CD4-positive, CD25-positive, alpha-beta regulatory T cell (primary cell): ENCODE measurements at regions not wholly inside any gene's neighbourhood (a gene's known extent, or its start where the extent isn't known, plus 50 kb on each side); places are given as distances from the start of the nearest gene placed in this dataset.
"Not testable (repeated sequence)": the region's sequence is repeated elsewhere in the genome, so short reads cannot be mapped to it uniquely, and the experiment has no call there.

Experiments used
- ATAC-seq, 2 donors: fragments of 150-1000 bp; cut with Tn5 transposase; one replicate each; pipeline ENCODE4 v1.10.0; 2021; ENCODE audit warnings: low read depth in 2 of 2, moderate number of reproducible peaks in 2 of 2, moderate library complexity in 1 of 2
- DNase-seq, 3 donors: peaks; one replicate each; pipeline versions ENCODE4 v3.0.0 to v3.0.0-alpha.2; 2012 to 2022; ENCODE audit warnings: mixed read lengths in 1 of 3
- H3K27ac ChIP-seq: one replicate; pipeline ENCODE4 v1.7.0; 2013; ENCODE audit warnings: mild to moderate bottlenecking, low read length; ENCODE audit not compliant: insufficient read depth, poor library complexity, severe bottlenecking
- H3K27me3 ChIP-seq: one replicate; pipeline ENCODE4 v1.7.0; 2013; ENCODE audit warnings: low read length; ENCODE audit not compliant: control insufficient read depth, insufficient read depth
- H3K36me3 ChIP-seq: one replicate; pipeline ENCODE4 v1.7.0; 2013; ENCODE audit warnings: mild to moderate bottlenecking, low read length, moderate library complexity; ENCODE audit not compliant: control insufficient read depth, insufficient read depth
- H3K4me1 ChIP-seq: 2 replicates; pipeline ENCODE4 v1.7.0; 2013; ENCODE audit warnings: mild to moderate bottlenecking, low read length; ENCODE audit not compliant: insufficient read depth, control insufficient read depth, poor library complexity, severe bottlenecking
- H3K4me3 ChIP-seq: one replicate; pipeline ENCODE4 v1.7.0; 2013; ENCODE audit warnings: low read depth, mild to moderate bottlenecking, low read length, moderate library complexity
- H3K9me3 ChIP-seq, 2 experiments: 1 replicate in 1 of 2; 2 replicates in 1 of 2; pipeline ENCODE4 v1.7.0; 2013; ENCODE audit warnings: low read length in 2 of 2, mild to moderate bottlenecking in 1 of 2, moderate library complexity in 1 of 2; ENCODE audit not compliant: control insufficient read depth in 2 of 2
- H3K27ac Mint-ChIP-seq, 3 donors: one replicate each; pipeline ENCODE4 v1.8.0; 2020 to 2022; ENCODE audit warnings: mild to moderate bottlenecking in 3 of 3, mixed read lengths in 3 of 3, moderate library complexity in 2 of 3
- H3K27me3 Mint-ChIP-seq: one replicate; pipeline ENCODE4 v1.8.0; 2022; ENCODE audit warnings: mild to moderate bottlenecking, mixed read lengths
- H3K36me3 Mint-ChIP-seq: one replicate; pipeline ENCODE4 v1.8.0; 2020; ENCODE audit warnings: mixed read lengths
- H3K4me1 Mint-ChIP-seq, 4 donors: one replicate each; pipeline ENCODE4 v1.8.0; 2020 to 2022; ENCODE audit warnings: mixed read lengths in 4 of 4, mild to moderate bottlenecking in 1 of 4
- H3K4me3 Mint-ChIP-seq, 4 donors: one replicate each; pipeline ENCODE4 v1.8.0; 2020 to 2022; ENCODE audit warnings: mild to moderate bottlenecking in 4 of 4, mixed read lengths in 4 of 4, moderate library complexity in 3 of 4
- H3K9me3 Mint-ChIP-seq, 7 donors: one replicate each; pipeline ENCODE4 v1.8.0; 2020 to 2022; ENCODE audit warnings: mixed read lengths in 7 of 7, mild to moderate bottlenecking in 3 of 7, moderate library complexity in 2 of 7

DNA sequence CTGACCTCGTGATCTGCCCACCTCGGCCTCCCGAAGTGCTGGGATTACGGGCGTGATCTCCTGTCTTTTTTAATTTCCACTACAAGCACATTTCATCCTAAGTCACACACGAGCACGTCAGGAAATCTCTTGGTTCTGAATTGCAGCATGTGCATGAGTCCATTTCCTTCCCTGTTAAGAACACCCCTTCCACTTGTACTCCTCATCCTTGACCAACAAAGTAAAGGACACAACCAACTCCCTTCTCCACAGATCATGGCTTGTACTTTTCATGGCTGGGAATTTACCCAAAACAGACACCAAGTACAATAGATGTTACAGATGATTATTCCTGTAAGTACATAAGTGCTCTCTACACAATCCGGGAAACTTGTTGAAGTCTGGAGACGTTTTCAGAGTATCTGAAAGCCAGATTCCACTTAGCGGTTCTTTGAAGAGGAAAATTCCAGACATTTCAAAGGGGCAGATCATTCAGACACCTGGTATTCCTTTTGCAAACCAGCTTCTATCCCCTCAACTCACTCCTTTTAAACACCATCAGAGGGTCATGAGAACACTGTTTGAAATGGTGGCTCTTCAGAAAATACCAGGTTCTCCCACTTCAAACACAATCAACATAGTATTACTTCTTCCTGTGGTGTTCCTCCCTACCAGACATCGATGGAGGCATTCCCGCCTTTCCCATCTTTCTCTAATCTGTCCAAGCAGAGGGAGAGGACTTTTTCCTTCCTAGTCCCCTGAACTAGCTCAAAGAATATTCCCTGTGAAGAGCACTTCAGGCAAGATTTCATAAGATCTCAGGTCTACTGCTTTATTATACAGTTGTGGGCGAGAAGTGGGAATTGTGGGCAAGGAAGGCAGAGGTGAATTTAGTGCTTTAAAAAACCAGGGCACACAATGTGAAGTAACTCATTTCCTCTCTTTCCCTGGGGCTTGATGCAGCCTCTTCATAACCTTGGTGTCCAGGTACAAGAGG is 80.1 kb upstream of the TSC22D2 start:
- Histone ChIP-seq H3K27me3 (peaks cover 12% of the 10 kb centered on the region), H3K9me3 (no peaks in the 10 kb centered on the region), H3K4me1 (no peaks in the 10 kb centered on the region), H3K4me3 (no peak overlapping the region), H3K27ac (no peak overlapping the region), H3K36me3 (no peaks in the 10 kb centered on the region)
- DNase-seq (no peak), ATAC-seq (no peak)
- H3K27ac Mint-ChIP-seq: no peak overlapping the region
- H3K9me3 Mint-ChIP-seq: peaks cover 0 to 1% (median 0%) of the 10 kb centered on the region in 7 donors
- H3K27me3 Mint-ChIP-seq: peaks cover 25% of the 10 kb centered on the region
- H3K4me1 Mint-ChIP-seq: peaks cover 0 to 3% (median 0%) of the 10 kb centered on the region in 4 donors
- no peak overlapping the region for H3K4me3 Mint-ChIP-seq
- no peaks in the 10 kb centered on the region for H3K36me3 Mint-ChIP-seq

DNA sequence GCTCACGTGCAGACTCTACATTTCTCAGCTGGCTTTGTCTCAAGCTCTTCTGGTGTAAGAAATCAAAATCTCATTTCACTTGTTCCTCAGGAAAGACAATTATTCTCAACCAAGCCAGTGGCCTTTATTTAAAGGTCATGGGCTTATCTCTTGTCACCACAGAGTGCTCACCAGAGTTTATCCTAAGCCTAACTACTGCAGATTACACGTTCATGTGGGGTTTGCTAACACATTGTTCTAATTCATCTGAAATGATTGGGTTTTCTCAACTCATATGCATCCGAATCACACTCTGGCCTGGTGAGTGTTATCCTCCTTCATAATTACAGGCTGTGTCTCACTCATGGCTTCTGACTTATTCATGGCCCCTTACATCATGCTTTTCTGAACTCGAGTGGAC is 83.3 kb upstream of the TSC22D2 start:
- no peaks in the 10 kb centered on the region for H3K36me3 Mint-ChIP-seq

DNA sequence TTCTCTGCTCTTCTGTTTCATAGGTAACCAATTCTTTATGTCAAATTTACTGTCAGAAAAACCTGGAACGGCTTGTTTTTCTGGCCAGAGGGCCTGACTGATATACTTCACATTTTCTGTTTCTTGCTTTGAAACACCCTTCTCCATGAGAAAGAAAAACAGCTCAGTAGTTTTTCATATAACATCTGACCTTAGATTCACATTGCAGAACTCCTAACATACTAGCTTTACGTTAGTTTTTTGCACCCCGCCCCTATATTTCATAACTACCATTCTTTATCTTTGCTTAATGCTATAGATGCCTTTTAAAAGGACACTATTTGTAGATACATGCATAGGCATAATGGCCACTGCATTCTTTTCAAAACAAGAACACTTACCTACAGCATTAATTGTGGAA is 83.9 kb upstream of the TSC22D2 start:
- no peak overlapping the region for H3K4me3 ChIP-seq
- ATAC-seq (no peak), DNase-seq (no peak)
- H3K36me3 ChIP-seq: no peaks in the 10 kb centered on the region
- no peak overlapping the region for H3K27ac ChIP-seq
- Mint-ChIP-seq H3K36me3 (no peaks in the 10 kb centered on the region), H3K4me3 (no peak overlapping the region), H3K27me3 (peaks cover 16% of the 10 kb centered on the region), H3K27ac (no peak overlapping the region), H3K4me1 (no peaks in the 10 kb centered on the region), H3K9me3 (peaks cover 0 to 2% (median 0%) of the 10 kb centered on the region in 7 donors)
- peaks cover 14% of the 10 kb centered on the region for H3K27me3 ChIP-seq
- H3K4me1 ChIP-seq: no peaks in the 10 kb centered on the region
- no peaks in the 10 kb centered on the region for H3K9me3 ChIP-seq

More for the DNA sequence above, 83.3 kb upstream of the TSC22D2 start:
- Histone ChIP-seq H3K9me3 (no peaks in the 10 kb centered on the region), H3K27me3 (peaks cover 14% of the 10 kb centered on the region), H3K27ac (no peak overlapping the region), H3K4me1 (no peaks in the 10 kb centered on the region), H3K36me3 (no peaks in the 10 kb centered on the region), H3K4me3 (no peak overlapping the region)
- Mint-ChIP-seq H3K27me3 (peaks cover 20% of the 10 kb centered on the region), H3K4me1 (peaks cover 0 to 3% (median 0%) of the 10 kb centered on the region in 4 donors), H3K9me3 (peaks cover 0 to 2% (median 0%) of the 10 kb centered on the region in 7 donors), H3K27ac (no peak overlapping the region), H3K4me3 (no peak overlapping the region)
- ATAC-seq (no peak), DNase-seq (no peak)

DNA sequence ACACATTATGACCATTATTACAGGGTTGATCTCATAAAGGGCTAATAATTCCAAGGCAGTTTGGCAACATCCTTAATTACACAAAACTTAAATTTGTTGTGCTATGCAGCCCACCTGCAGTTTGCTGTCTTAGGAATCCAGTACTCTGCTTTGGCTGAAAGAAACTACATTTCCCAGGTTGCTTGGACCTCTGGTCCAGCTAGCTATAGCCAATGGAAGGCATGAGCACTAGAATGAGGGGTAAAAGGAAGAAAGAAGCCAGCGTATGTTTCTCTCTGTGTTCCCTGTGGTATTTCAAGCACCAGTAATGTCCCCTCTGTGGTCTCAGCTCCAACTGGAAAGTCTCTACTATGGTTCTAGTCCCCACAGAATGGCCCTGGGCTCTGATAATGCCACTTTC is 84.3 kb upstream of the TSC22D2 start:
- Mint-ChIP-seq H3K36me3 (no peaks in the 10 kb centered on the region), H3K27ac (no peak overlapping the region), H3K4me1 (no peaks in the 10 kb centered on the region), H3K4me3 (no peak overlapping the region), H3K27me3 (peaks cover 16% of the 10 kb centered on the region), H3K9me3 (peaks cover 0 to 2% (median 0%) of the 10 kb centered on the region in 7 donors)
- H3K27ac ChIP-seq: no peak overlapping the region
- peaks cover 13% of the 10 kb centered on the region for H3K27me3 ChIP-seq
- H3K4me1 ChIP-seq: no peaks in the 10 kb centered on the region
- H3K4me3 ChIP-seq: no peak overlapping the region
- no peaks in the 10 kb centered on the region for H3K36me3 ChIP-seq
- no peaks in the 10 kb centered on the region for H3K9me3 ChIP-seq
- ATAC-seq (no peak), DNase-seq (no peak)

DNA sequence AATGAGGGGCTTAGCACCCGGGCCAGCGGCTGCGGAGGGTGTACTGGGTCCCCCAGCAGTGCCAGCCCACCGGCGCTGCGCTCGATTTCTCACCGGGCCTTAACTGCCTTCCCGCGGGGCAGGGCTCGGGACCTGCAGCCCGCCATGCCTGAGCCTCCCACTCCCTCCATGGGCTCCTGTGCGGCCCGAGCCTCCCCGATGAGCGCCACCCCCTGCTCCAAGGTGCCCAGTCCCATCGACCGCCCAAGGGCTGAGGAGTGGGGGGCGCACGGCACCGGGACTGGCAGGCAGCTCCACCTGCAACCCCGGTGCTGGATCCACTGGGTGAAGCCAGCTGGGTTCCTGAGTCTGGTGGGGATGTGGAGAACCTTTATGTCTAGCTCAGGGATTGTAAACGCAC is 85.0 kb upstream of the TSC22D2 start:
- ATAC-seq, H3K36me3 ChIP-seq, H3K36me3 Mint-ChIP-seq, H3K9me3 ChIP-seq, H3K27ac Mint-ChIP-seq, H3K9me3 Mint-ChIP-seq, DNase-seq, H3K4me3 ChIP-seq, H3K4me3 Mint-ChIP-seq, H3K27ac ChIP-seq, H3K4me1 Mint-ChIP-seq, H3K4me1 ChIP-seq: not testable (repeated sequence)
- H3K27me3 ChIP-seq: peaks cover 10% of the 10 kb centered on the region
- H3K27me3 Mint-ChIP-seq: peaks cover 16% of the 10 kb centered on the region

DNA sequence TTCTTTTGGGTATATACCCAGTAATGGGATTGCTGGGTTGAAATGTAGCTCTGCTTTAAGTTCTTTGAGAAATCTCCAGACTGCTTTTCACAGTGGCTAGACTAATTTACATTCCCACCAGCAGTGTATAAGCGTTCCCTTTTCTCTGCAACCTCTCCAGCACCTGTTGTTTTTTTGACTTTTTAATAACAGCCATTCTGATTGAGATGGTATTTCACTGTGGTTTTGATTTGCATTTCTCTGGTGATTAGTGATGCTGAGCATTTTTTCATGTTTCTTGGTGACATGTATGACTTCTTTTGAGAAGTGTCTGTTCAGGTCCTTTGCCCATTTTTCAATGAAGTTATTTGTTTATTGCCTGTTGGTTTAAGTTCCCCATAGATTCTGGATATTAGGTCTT is 87.1 kb upstream of the TSC22D2 start:
- not testable (repeated sequence) for H3K27ac Mint-ChIP-seq, H3K27me3 ChIP-seq, H3K4me3 Mint-ChIP-seq, H3K9me3 Mint-ChIP-seq, H3K4me3 ChIP-seq, H3K27me3 Mint-ChIP-seq, DNase-seq, ATAC-seq, H3K4me1 Mint-ChIP-seq, H3K36me3 ChIP-seq, H3K9me3 ChIP-seq, H3K4me1 ChIP-seq, H3K36me3 Mint-ChIP-seq, H3K27ac ChIP-seq

DNA sequence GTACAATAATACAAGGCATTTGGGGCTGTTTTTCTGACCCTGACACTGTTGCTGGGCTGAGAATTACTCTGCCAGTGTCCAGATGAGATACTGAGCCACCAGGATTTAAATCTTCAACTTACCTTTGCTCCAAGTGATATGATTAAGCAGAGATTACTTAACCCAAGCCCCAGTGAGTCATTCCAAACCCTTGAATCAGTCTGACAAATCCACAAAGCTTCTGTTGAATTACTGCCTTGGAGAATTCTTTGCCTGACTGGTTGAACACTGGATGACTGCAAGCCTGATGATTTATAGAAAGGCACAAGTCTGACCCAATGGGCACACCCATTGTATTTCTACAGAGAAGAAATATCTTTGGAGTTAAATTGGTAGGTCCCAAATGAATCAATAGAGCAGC is 88.2 kb upstream of the TSC22D2 start:
- Mint-ChIP-seq H3K27me3 (peaks cover 14% of the 10 kb centered on the region), H3K36me3 (no peaks in the 10 kb centered on the region), H3K4me1 (no peaks in the 10 kb centered on the region), H3K4me3 (no peak overlapping the region), H3K9me3 (peaks cover 0 to 2% (median 0%) of the 10 kb centered on the region in 7 donors), H3K27ac (no peak overlapping the region)
- DNase-seq (no peak), ATAC-seq (no peak)
- Histone ChIP-seq H3K4me3 (no peak overlapping the region), H3K36me3 (no peaks in the 10 kb centered on the region), H3K27me3 (peaks cover 3% of the 10 kb centered on the region), H3K27ac (no peak overlapping the region), H3K9me3 (no peaks in the 10 kb centered on the region), H3K4me1 (no peaks in the 10 kb centered on the region)

DNA sequence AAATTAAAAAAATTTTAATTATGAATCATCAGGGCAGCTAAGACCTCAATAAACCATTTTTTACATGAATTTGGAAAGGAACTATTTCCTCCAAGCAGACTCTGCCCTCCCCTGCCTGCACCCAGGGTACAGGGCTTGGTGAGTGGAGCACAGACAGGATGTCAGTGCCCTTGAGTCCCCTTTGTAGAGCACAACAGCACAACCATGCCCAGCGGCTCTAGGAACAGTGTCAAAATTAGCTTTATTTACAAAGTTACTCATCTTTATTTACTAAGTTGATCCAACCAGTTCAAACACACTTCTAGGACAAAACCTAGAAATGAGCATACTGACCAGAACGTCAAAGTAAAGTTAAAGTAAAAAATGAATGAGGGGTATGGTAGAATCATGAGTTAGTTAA is 90.6 kb upstream of the TSC22D2 start:
- H3K4me1 ChIP-seq: no peaks in the 10 kb centered on the region
- peaks cover 2% of the 10 kb centered on the region for H3K27me3 ChIP-seq
- no peaks in the 10 kb centered on the region for H3K4me1 Mint-ChIP-seq
- H3K4me3 ChIP-seq: no peak overlapping the region
- no peak overlapping the region for H3K27ac ChIP-seq
- no peak for ATAC-seq
- no peak for DNase-seq
- H3K27ac Mint-ChIP-seq: no peak overlapping the region
- no peaks in the 10 kb centered on the region for H3K36me3 ChIP-seq
- H3K9me3 ChIP-seq: no peaks in the 10 kb centered on the region
- no peaks in the 10 kb centered on the region for H3K36me3 Mint-ChIP-seq
- peaks cover 0 to 2% (median 0%) of the 10 kb centered on the region in 7 donors for H3K9me3 Mint-ChIP-seq
- H3K4me3 Mint-ChIP-seq: no peak overlapping the region
- peaks cover 15% of the 10 kb centered on the region for H3K27me3 Mint-ChIP-seq
